ENCODE measurements at regions not wholly inside any gene's neighbourhood (a gene's known extent, or its start where the extent isn't known, plus 50 kb on each side); places are given as distances from the start of the nearest gene placed in this dataset.

DNA sequence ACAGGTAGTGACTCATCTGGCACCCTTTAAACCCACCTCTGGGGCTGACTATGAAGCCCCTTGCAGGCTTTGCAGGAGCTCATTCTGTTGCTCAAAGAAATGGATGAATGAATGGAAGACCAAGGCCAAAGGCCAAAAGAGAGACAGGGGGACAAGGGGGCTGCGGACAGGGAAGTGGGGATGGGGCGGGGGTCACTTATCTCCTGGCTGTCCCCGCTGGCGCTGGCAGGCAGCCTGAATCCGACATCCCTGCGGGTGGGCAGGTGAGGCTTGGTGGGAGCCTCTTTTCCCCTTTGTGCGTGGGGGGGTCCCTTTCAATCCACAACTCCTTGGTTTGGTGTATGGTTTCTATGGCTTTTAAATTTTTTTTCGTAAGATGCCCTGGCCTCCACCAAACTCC lies 239.6 kb upstream of the C1orf174 start:
- TF ChIP-seq POLR2A (IDR thresholded peaks at IDR 0.05) (no peak), CTCF (IDR thresholded peaks at IDR 0.05) (no peak), EP300 (IDR thresholded peaks at IDR 0.05) (no peak)

Data from tibial nerve (tissue), 4 donors.